HEK293 (cell line): ENCODE measurements at regions not wholly inside any gene's neighbourhood (a gene's known extent, or its start where the extent isn't known, plus 50 kb on each side); places are given as distances from the start of the nearest gene placed in this dataset.
"Not testable (repeated sequence)": the region's sequence is repeated elsewhere in the genome, so short reads cannot be mapped to it uniquely, and the experiment has no call there.

Experiments used
- CTCF ChIA-PET: fragments of 350-600 bp; formaldehyde crosslinking; extraction: SDS; loops from one replicate; lab custom pipeline; 2021; ENCODE audit warnings: antibody characterized with exemption; lab: Yijun Ruan, JAX
- POLR2A ChIA-PET: fragments of 300-600 bp; formaldehyde crosslinking; extraction: SDS; loops from one replicate; lab custom pipeline; 2020; ENCODE audit warnings: antibody characterized with exemption, inconsistent platforms; lab: Yijun Ruan, JAX
- H3K27ac ChIP-seq: fragments of 200-500 bp; sonication (Bioruptor generic); 2 replicates; pipeline ENCODE4 v1.5.1; 2014; ENCODE audit warnings: low read depth, low read length, control low read depth, inconsistent platforms; ENCODE audit errors: extremely low read depth
- H3K36me3 ChIP-seq, 2 experiments: fragments of 200-500 bp in 1 of 2; sonication (Bioruptor generic) in 1 of 2; 1 replicate in 1 of 2; 2 replicates in 1 of 2; pipeline ENCODE4 v1.5.1; 2014 to 2017; ENCODE audit warnings: inconsistent platforms in 2 of 2, low read length in 2 of 2; ENCODE audit not compliant: control insufficient read depth in 2 of 2, insufficient read depth in 1 of 2
- H3K4me1 ChIP-seq: fragments of 200-500 bp; sonication (Bioruptor generic); 2 replicates; pipeline ENCODE4 v1.5.1; 2014; ENCODE audit warnings: mild to moderate bottlenecking, low read length, inconsistent platforms; ENCODE audit not compliant: control insufficient read depth, insufficient read depth
- H3K4me3 ChIP-seq: 2 replicates; pipeline ENCODE4 v1.5.1; 2011; ENCODE audit warnings: low read depth, mild to moderate bottlenecking, control low read depth, low read length, moderate library complexity
- H3K9me3 ChIP-seq: fragments of 200-500 bp; sonication (Bioruptor generic); 2 replicates; pipeline ENCODE4 v1.5.1; 2014; ENCODE audit warnings: low read depth, low read length, inconsistent platforms; ENCODE audit not compliant: control insufficient read depth, insufficient read depth
- BCL11A ChIP-seq: fragments of 450-650 bp; formaldehyde crosslinking; IDR thresholded peaks from 2 replicates; pipeline ENCODE4 v1.5.1; 2016; ENCODE audit warnings: low read depth, missing biosample characterization, missing genetic modification characterization
- MZF1 ChIP-seq: fragments of 450-650 bp; formaldehyde crosslinking; IDR thresholded peaks from 2 replicates; pipeline ENCODE4 v1.5.1; 2017; ENCODE audit warnings: missing biosample characterization, missing genetic modification characterization, borderline replicate concordance
- REST ChIP-seq: fragments of 450-650 bp; formaldehyde crosslinking; IDR thresholded peaks from 2 replicates; pipeline ENCODE4 v1.5.1; 2016; ENCODE audit warnings: missing biosample characterization, missing genetic modification characterization
- ZBTB26 ChIP-seq: fragments of 450-650 bp; formaldehyde crosslinking; optimal IDR thresholded peaks from 2 replicates; pipeline ENCODE3; 2016; ENCODE audit warnings: missing biosample characterization, mild to moderate bottlenecking, missing genetic modification characterization
- ZNF239 ChIP-seq: fragments of 450-650 bp; formaldehyde crosslinking; IDR thresholded peaks from 2 replicates; pipeline ENCODE4 v1.5.1; 2016; ENCODE audit warnings: missing biosample characterization, missing genetic modification characterization
- ZNF350 ChIP-seq: fragments of 450-650 bp; formaldehyde crosslinking; IDR thresholded peaks from 2 replicates; pipeline ENCODE4 v1.5.0; 2017; ENCODE audit warnings: missing biosample characterization, mild to moderate bottlenecking, missing genetic modification characterization
- ZNF391 ChIP-seq: fragments of 450-650 bp; formaldehyde crosslinking; IDR thresholded peaks from 2 replicates; pipeline ENCODE4 v1.5.1; 2016; ENCODE audit warnings: low read depth, missing biosample characterization, missing genetic modification characterization, borderline replicate concordance
- ZNF558 ChIP-seq: fragments of 450-650 bp; formaldehyde crosslinking; IDR thresholded peaks from 2 replicates; pipeline ENCODE4 v1.5.1; 2016; ENCODE audit warnings: missing biosample characterization, missing genetic modification characterization
- ZNF571 ChIP-seq: fragments of 450-650 bp; formaldehyde crosslinking; IDR thresholded peaks from 2 replicates; pipeline ENCODE4 v1.5.0; 2017; ENCODE audit warnings: missing biosample characterization, missing genetic modification characterization
- ZNF596 ChIP-seq: fragments of 450-650 bp; IDR thresholded peaks from 2 replicates; pipeline ENCODE4 v1.5.0; 2018; ENCODE audit warnings: missing biosample characterization, mild to moderate bottlenecking, missing genetic modification characterization, moderate library complexity
- ZNF660 ChIP-seq: fragments of 450-650 bp; IDR thresholded peaks from 2 replicates; pipeline ENCODE4 v1.5.1; 2018; ENCODE audit warnings: missing biosample characterization, mild to moderate bottlenecking, missing genetic modification characterization
- ZNF785 ChIP-seq: fragments of 450-650 bp; formaldehyde crosslinking; IDR thresholded peaks from 2 replicates; pipeline ENCODE4 v1.5.1; 2016; ENCODE audit warnings: missing biosample characterization, missing genetic modification characterization
- TF ChIP-seq, protein P1 (sequence below): fragments of 450-650 bp; formaldehyde crosslinking; IDR thresholded peaks from 2 replicates; pipeline ENCODE4 v1.5.1; 2016; ENCODE audit warnings: missing biosample characterization, missing genetic modification characterization, low read depth

GRCh38 chr20:30281584-30282197 is 975.8 kb upstream of the DEFB115 start:
- no peak overlapping the region for H3K4me3 ChIP-seq
- H3K4me1 ChIP-seq: no peaks in the 10 kb centered on the region
- POLR2A ChIA-PET: no interaction called here
- no peaks in the 10 kb centered on the region for H3K9me3 ChIP-seq
- H3K27ac ChIP-seq: no peak overlapping the region
- TF ChIP-seq REST (tag by site-specific recombination) (no peak), ZNF785 (tag by site-specific recombination) (no peak)
- no peaks in the 10 kb centered on the region for H3K36me3 ChIP-seq
- CTCF ChIA-PET: no interaction called here

DNA sequence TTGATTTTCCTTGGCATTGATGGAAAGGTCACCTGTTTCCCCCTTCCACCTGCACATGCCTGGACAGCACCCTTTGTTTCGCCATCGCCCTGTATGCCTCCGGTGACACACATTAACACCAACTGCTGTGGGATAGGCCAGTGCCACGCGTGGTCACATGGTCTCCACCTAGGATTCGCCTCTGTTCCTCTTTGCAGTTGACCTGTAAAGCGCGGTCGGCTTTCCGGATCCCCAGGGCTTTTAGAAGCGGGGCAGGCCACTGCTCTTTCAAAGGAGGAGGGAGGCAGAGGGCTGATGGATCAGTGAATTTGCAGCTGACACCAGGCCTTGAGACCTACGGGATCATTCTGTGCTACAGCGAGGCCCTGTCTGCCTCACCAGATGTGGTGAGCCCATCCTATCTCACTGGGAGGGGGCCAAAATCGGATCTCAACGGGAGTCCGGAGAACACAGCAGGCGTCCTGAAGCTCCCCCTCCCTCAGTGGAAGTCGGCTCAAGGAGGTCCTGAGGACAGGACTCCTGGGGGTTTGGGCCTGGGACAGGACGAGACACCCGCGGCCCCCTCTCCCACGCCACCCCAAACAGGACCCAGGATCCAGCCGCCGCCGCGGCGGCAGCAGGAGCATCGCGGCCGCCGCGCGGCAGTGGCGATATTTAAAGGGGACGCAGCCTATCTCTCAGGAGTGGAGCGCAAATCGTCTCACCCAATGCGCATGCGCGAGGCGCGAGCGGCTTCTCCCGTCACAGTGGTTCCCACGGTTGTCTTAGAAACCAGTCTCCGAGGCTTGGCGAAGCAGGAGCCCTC is 973.8 kb upstream of the DEFB115 start:
- POLR2A ChIA-PET, H3K4me1 ChIP-seq, CTCF ChIA-PET, H3K36me3 ChIP-seq, H3K9me3 ChIP-seq, H3K4me3 ChIP-seq, H3K27ac ChIP-seq: not testable (repeated sequence)

DNA sequence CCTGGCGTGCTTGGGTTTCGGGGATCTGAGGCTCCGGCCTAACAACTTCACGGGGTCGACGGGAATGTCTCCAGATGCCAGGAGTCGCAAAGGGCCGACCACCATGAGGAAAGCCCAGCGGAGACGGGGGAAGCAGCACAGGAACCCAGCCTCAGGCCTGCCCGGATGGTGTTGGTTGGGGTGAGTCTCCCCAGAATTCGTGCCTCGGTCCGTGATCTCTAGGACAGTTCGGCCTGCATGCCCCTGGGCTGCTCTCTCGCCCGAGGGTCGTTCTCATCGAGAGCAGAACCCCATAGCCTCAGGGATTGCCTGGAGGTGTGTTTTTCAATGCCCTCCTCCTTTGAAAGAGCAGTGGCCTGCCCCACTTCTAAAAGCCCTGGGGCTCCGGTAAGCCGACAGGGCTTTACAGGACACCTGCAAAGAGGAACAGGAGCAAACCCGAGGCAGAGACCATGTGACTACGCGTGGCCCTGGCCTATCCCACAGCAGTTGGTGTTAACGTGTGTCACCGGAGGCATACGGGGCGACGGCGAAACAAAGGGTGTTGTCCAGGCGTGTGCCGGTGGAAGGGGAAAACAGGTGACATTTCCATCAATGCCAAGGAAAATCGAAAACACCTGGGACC is 973.1 kb upstream of the DEFB115 start:
- TF ChIP-seq BCL11A (no peak), ZNF571 (no peak), ZNF785 (tag by site-specific recombination) (no peak), ZNF239 (no peak), ZNF596 (tag by site-specific recombination) (no peak), ZNF660 (tag by site-specific recombination) (no peak), ZNF391 (tag by site-specific recombination) (no peak), ZBTB26 (tag by site-specific recombination) (no peak), ZNF558 (no peak), ZNF350 (tag by site-specific recombination) (no peak), MZF1 (tag by site-specific recombination) (no peak)
- TF ChIP-seq, protein P1, sequence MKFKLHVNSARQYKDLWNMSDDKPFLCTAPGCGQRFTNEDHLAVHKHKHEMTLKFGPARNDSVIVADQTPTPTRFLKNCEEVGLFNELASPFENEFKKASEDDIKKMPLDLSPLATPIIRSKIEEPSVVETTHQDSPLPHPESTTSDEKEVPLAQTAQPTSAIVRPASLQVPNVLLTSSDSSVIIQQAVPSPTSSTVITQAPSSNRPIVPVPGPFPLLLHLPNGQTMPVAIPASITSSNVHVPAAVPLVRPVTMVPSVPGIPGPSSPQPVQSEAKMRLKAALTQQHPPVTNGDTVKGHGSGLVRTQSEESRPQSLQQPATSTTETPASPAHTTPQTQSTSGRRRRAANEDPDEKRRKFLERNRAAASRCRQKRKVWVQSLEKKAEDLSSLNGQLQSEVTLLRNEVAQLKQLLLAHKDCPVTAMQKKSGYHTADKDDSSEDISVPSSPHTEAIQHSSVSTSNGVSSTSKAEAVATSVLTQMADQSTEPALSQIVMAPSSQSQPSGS (tag by site-specific recombination): no peak
- ChIA-PET CTCF (no interaction called here), POLR2A (no interaction called here)
- H3K36me3 ChIP-seq: no peaks in the 10 kb centered on the region
- no peaks in the 10 kb centered on the region for H3K9me3 ChIP-seq
- no peak overlapping the region for H3K4me3 ChIP-seq
- no peaks in the 10 kb centered on the region for H3K4me1 ChIP-seq
- no peak overlapping the region for H3K27ac ChIP-seq
